Astrocyte (in vitro differentiated cells and primary cell): ENCODE measurements at regions not wholly inside any gene's neighbourhood (a gene's known extent, or its start where the extent isn't known, plus 50 kb on each side); places are given as distances from the start of the nearest gene placed in this dataset.

ENCODE experiments used
- DNase-seq: peaks from one replicate; pipeline ENCODE4 v3.0.0-alpha.2; 2010; ENCODE audit warnings: low read depth
- FAIRE-seq: peaks from 2 replicates; lab custom pipeline; 2011; peaks lifted over from hg19 to GRCh38; lab: Jason Lieb, UNC
- H2AFZ ChIP-seq: 2 replicates; pipeline ENCODE4 v1.6.0; 2012; ENCODE audit warnings: low read depth, low read length, inconsistent platforms
- H3K27ac ChIP-seq: 2 replicates; pipeline ENCODE4 v1.5.1; 2011; ENCODE audit warnings: low read depth, low read length, inconsistent platforms
- H3K27me3 ChIP-seq: 2 replicates; pipeline ENCODE4 v1.6.0; 2011; ENCODE audit warnings: low read length, inconsistent platforms; ENCODE audit not compliant: insufficient read depth
- H3K36me3 ChIP-seq: 2 replicates; pipeline ENCODE4 v1.5.1; 2011; ENCODE audit warnings: low read length, inconsistent platforms; ENCODE audit not compliant: insufficient read depth
- H3K4me1 ChIP-seq: 2 replicates; pipeline ENCODE4 v1.5.1; 2011; ENCODE audit warnings: low read length, inconsistent platforms; ENCODE audit not compliant: insufficient read depth
- H3K4me2 ChIP-seq: 2 replicates; pipeline ENCODE4 v1.6.0; 2012; ENCODE audit warnings: low read length, inconsistent platforms
- H3K4me3 ChIP-seq: 2 replicates; pipeline ENCODE4 v1.5.1; 2011; ENCODE audit warnings: low read depth, mild to moderate bottlenecking, low read length, inconsistent platforms; ENCODE audit not compliant: insufficient read depth
- H3K79me2 ChIP-seq: 2 replicates; pipeline ENCODE4 v1.6.0; 2012; ENCODE audit warnings: mild to moderate bottlenecking, low read length, inconsistent platforms; ENCODE audit not compliant: insufficient read depth
- H3K9ac ChIP-seq: 2 replicates; pipeline ENCODE4 v1.6.0; 2012; ENCODE audit warnings: mild to moderate bottlenecking, low read length, inconsistent platforms
- H3K9me3 ChIP-seq: 2 replicates; pipeline ENCODE4 v1.5.1; 2012; ENCODE audit warnings: low read depth, mild to moderate bottlenecking, low read length, inconsistent platforms; ENCODE audit not compliant: insufficient read depth
- H4K20me1 ChIP-seq: 2 replicates; pipeline ENCODE4 v1.6.0; 2012; ENCODE audit warnings: low read length, inconsistent platforms; ENCODE audit not compliant: insufficient read depth
- H3K27ac Mint-ChIP-seq: one replicate; pipeline ENCODE4 v1.8.0; 2021; ENCODE audit warnings: mild to moderate bottlenecking, mixed read lengths; ENCODE audit not compliant: unreplicated experiment
- H3K27me3 Mint-ChIP-seq: one replicate; pipeline ENCODE4 v1.8.0; 2021; ENCODE audit warnings: low read depth, mixed read lengths; ENCODE audit not compliant: unreplicated experiment
- H3K36me3 Mint-ChIP-seq: one replicate; pipeline ENCODE4 v1.8.0; 2021; ENCODE audit warnings: low read depth, mixed read lengths; ENCODE audit not compliant: unreplicated experiment
- H3K4me1 Mint-ChIP-seq: one replicate; pipeline ENCODE4 v1.8.0; 2021; ENCODE audit warnings: low read depth, mixed read lengths; ENCODE audit not compliant: unreplicated experiment
- H3K4me3 Mint-ChIP-seq: one replicate; pipeline ENCODE4 v1.8.0; 2021; ENCODE audit warnings: mild to moderate bottlenecking, moderate library complexity, mixed read lengths; ENCODE audit not compliant: unreplicated experiment
- H3K9me3 Mint-ChIP-seq: one replicate; pipeline ENCODE4 v1.8.0; 2021; ENCODE audit warnings: mild to moderate bottlenecking, mixed read lengths; ENCODE audit not compliant: unreplicated experiment
- CTCF ChIP-seq: IDR thresholded peaks from 2 replicates; pipeline ENCODE4 v1.5.1; 2011; ENCODE audit warnings: low read depth, mild to moderate bottlenecking, inconsistent platforms, low read length, moderate library complexity; ENCODE audit not compliant: insufficient read depth
- EZH2 ChIP-seq: IDR thresholded peaks from 2 replicates; pipeline ENCODE4 v1.6.1; 2012; ENCODE audit warnings: mild to moderate bottlenecking, low read length, inconsistent platforms; ENCODE audit not compliant: insufficient read depth

GRCh38 chr7:113790025-113790424, 128.8 kb downstream of the PPP1R3A start:
- Histone ChIP-seq H3K4me2 (no peak overlapping the region), H3K27ac (no peak overlapping the region), H4K20me1 (no peaks in the 10 kb centered on the region), H3K9ac (no peak overlapping the region), H3K36me3 (no peaks in the 10 kb centered on the region), H3K4me3 (no peak overlapping the region), H3K79me2 (no peaks in the 10 kb centered on the region), H2AFZ (no peak overlapping the region), H3K9me3 (no peaks in the 10 kb centered on the region), H3K4me1 (no peaks in the 10 kb centered on the region), H3K27me3 (no peaks in the 10 kb centered on the region)
- no peaks in the 10 kb centered on the region for H3K36me3 Mint-ChIP-seq
- FAIRE-seq (no peak), DNase-seq (no peak)
- H3K9me3 Mint-ChIP-seq = no peaks in the 10 kb centered on the region
- no peak overlapping the region for H3K4me3 Mint-ChIP-seq
- peaks cover 7% of the 10 kb centered on the region for H3K4me1 Mint-ChIP-seq
- no peak overlapping the region for H3K27ac Mint-ChIP-seq
- no peaks in the 10 kb centered on the region for H3K27me3 Mint-ChIP-seq
- TF ChIP-seq CTCF = no peak
- no peak for TF ChIP-seq EZH2

GRCh38 chr7:113787106-113787505, 131.7 kb downstream of the PPP1R3A start:
- H3K9me3 Mint-ChIP-seq = no peaks in the 10 kb centered on the region
- Histone ChIP-seq H3K27ac (no peak overlapping the region), H2AFZ (no peak overlapping the region), H3K4me1 (no peaks in the 10 kb centered on the region), H3K79me2 (no peaks in the 10 kb centered on the region), H3K27me3 (no peaks in the 10 kb centered on the region), H3K4me2 (no peak overlapping the region), H3K36me3 (no peaks in the 10 kb centered on the region), H3K9me3 (no peaks in the 10 kb centered on the region), H3K9ac (no peak overlapping the region), H3K4me3 (no peak overlapping the region), H4K20me1 (no peaks in the 10 kb centered on the region)
- no peaks in the 10 kb centered on the region for H3K36me3 Mint-ChIP-seq
- no peak overlapping the region for H3K27ac Mint-ChIP-seq
- no peak for TF ChIP-seq CTCF
- TF ChIP-seq EZH2 = no peak
- H3K27me3 Mint-ChIP-seq = no peaks in the 10 kb centered on the region
- no peak overlapping the region for H3K4me3 Mint-ChIP-seq
- DNase-seq (no peak), FAIRE-seq (no peak)
- H3K4me1 Mint-ChIP-seq = no peaks in the 10 kb centered on the region

GRCh38 chr7:113784956-113785355, 133.9 kb downstream of the PPP1R3A start:
- H3K36me3 ChIP-seq = no peaks in the 10 kb centered on the region
- H3K9ac ChIP-seq = no peak overlapping the region
- Mint-ChIP-seq H3K27ac (no peak overlapping the region), H3K9me3 (no peaks in the 10 kb centered on the region), H3K4me1 (no peaks in the 10 kb centered on the region), H3K27me3 (no peaks in the 10 kb centered on the region), H3K4me3 (no peak overlapping the region), H3K36me3 (no peaks in the 10 kb centered on the region)
- no peak overlapping the region for H2AFZ ChIP-seq
- FAIRE-seq (no peak), DNase-seq (no peak)
- H3K27me3 ChIP-seq = no peaks in the 10 kb centered on the region
- H4K20me1 ChIP-seq = no peaks in the 10 kb centered on the region
- H3K4me1 ChIP-seq = no peaks in the 10 kb centered on the region
- no peak overlapping the region for H3K4me3 ChIP-seq
- no peaks in the 10 kb centered on the region for H3K79me2 ChIP-seq
- TF ChIP-seq CTCF (no peak), EZH2 (no peak)
- no peak overlapping the region for H3K27ac ChIP-seq
- H3K4me2 ChIP-seq = no peak overlapping the region
- no peaks in the 10 kb centered on the region for H3K9me3 ChIP-seq
